K562 (cell line): ENCODE measurements at regions not wholly inside any gene's neighbourhood (a gene's known extent, or its start where the extent isn't known, plus 50 kb on each side); places are given as distances from the start of the nearest gene placed in this dataset.

Source experiments
- ATAC-seq: fragments of 200-7000 bp; cut with Tn5 transposase; 3 replicates; pipeline ENCODE4 v1.9.1; 2020; ENCODE audit warnings: moderate library complexity
- BruUV-seq: library from RNA; stranded (reverse); fragments of 400-500 nt; replicated peaks from 2 replicates; lab custom pipeline; 2021; lab: Mats Ljungman, UMichigan
- CTCF ChIA-PET: fragments of 300-600 bp; formaldehyde crosslinking; extraction: SDS; loops from one replicate; lab custom pipeline; 2021; ENCODE audit warnings: low intra/inter-chr PET ratio; lab: Yijun Ruan, JAX
- POLR2A ChIA-PET: fragments of 300-600, 350-650 bp; sonication (Branson Sonifier 250); formaldehyde crosslinking; extraction: SDS; loops from one replicate; lab custom pipeline; 2021; ENCODE audit warnings: antibody characterized with exemption, inconsistent platforms; lab: Yijun Ruan, JAX
- DNase-seq, 4 experiments: peaks; one replicate each; pipeline versions ENCODE4 v3.0.0 to v3.0.0-alpha.2; 2011 to 2018; ENCODE audit warnings: low spot score in 3 of 4, mixed read lengths in 3 of 4; ENCODE audit errors: extremely low read depth in 1 of 4
- FAIRE-seq: peaks from 2 replicates; lab custom pipeline; 2011; peaks lifted over from hg19 to GRCh38; lab: Jason Lieb, UNC
- H2AFZ ChIP-seq: 2 replicates; pipeline ENCODE4 v1.6.0; 2011; ENCODE audit warnings: low read depth, low read length, control low read depth, inconsistent platforms
- H3K27ac ChIP-seq: fragments of 200-600 bp; 3 replicates; pipeline ENCODE4 v1.8.0; 2011; ENCODE audit warnings: low read depth, mild to moderate bottlenecking, control low read depth, inconsistent platforms, low read length, moderate library complexity, mixed read lengths; ENCODE audit errors: extremely low read depth
- H3K27me3 ChIP-seq, 2 experiments: fragments of 300-600 bp in 1 of 2; 2 replicates in 1 of 2; 3 replicates in 1 of 2; pipeline versions ENCODE4 v1.6.0 to v1.8.0; 2011; ENCODE audit warnings: inconsistent platforms in 2 of 2, low read length in 2 of 2, mild to moderate bottlenecking in 1 of 2, mixed read lengths in 1 of 2, moderate library complexity in 1 of 2; ENCODE audit not compliant: control insufficient read depth in 2 of 2, insufficient read depth in 2 of 2
- H3K36me3 ChIP-seq: fragments of 300-600 bp; 3 replicates; pipeline ENCODE4 v1.8.0; 2011; ENCODE audit warnings: mild to moderate bottlenecking, low read length, inconsistent platforms; ENCODE audit not compliant: control insufficient read depth, insufficient read depth
- H3K4me1 ChIP-seq, 2 experiments: fragments of 200-600 bp in 1 of 2; replicated peaks in 1 of 2; 2 replicates in 1 of 2; 3 replicates in 1 of 2; pipeline versions ENCODE4 v1.5.1 to v1.8.0; 2011; ENCODE audit warnings: inconsistent platforms in 2 of 2, low read length in 2 of 2, mild to moderate bottlenecking in 1 of 2, mixed read lengths in 1 of 2, moderate library complexity in 1 of 2; ENCODE audit not compliant: control insufficient read depth in 2 of 2, insufficient read depth in 2 of 2
- H3K4me2 ChIP-seq: 2 replicates; pipeline ENCODE4 v1.6.1; 2011; ENCODE audit warnings: low read length, control low read depth, inconsistent platforms, mixed read lengths; ENCODE audit not compliant: insufficient read depth
- H3K4me3 ChIP-seq: fragments of 200-600 bp; sonication (generic), shearing (Covaris generic); 2 replicates; pipeline ENCODE4 v1.5.1; 2016; ENCODE audit warnings: control low read depth, inconsistent platforms
- H3K79me2 ChIP-seq: fragments of 200-600 bp; 3 replicates; pipeline ENCODE4 v1.8.0; 2011; ENCODE audit warnings: low read length, inconsistent platforms; ENCODE audit not compliant: control insufficient read depth, insufficient read depth
- H3K9ac ChIP-seq, 2 experiments: 2 replicates each; pipeline versions ENCODE4 v1.6.0 to v1.6.1; 2011; ENCODE audit warnings: low read depth in 2 of 2, low read length in 2 of 2, control low read depth in 1 of 2, inconsistent platforms in 1 of 2, mild to moderate bottlenecking in 1 of 2, mixed read lengths in 1 of 2; ENCODE audit not compliant: insufficient read depth in 1 of 2
- H3K9me1 ChIP-seq: one replicate; pipeline ENCODE4 v1.6.0; 2011; ENCODE audit warnings: inconsistent platforms, mild to moderate bottlenecking, low read length, moderate library complexity; ENCODE audit not compliant: control insufficient read depth, insufficient read depth
- H3K9me3 ChIP-seq: replicated peaks from 2 replicates; pipeline ENCODE4 v1.5.1; 2011; ENCODE audit warnings: low read depth, low read length, inconsistent platforms; ENCODE audit not compliant: control insufficient read depth, insufficient read depth
- H4K20me1 ChIP-seq: replicated peaks from 2 replicates; pipeline ENCODE4 v1.6.1; 2011; ENCODE audit warnings: low read length, inconsistent platforms, mixed read lengths; ENCODE audit not compliant: control insufficient read depth, insufficient read depth
- BDP1 ChIP-seq: IDR thresholded peaks from 3 replicates; pipeline ENCODE4 v1.6.1; 2011; ENCODE audit not compliant: insufficient read length, insufficient read depth
- CAMTA2 ChIP-seq: fragments of 250-450 bp; sonication (Bioruptor Pico); conservative IDR thresholded peaks from 2 replicates; pipeline ENCODE4 v1.5.1; 2022
- CBX3 ChIP-seq, 2 experiments: IDR thresholded peaks; 1 replicate in 1 of 2; 2 replicates in 1 of 2; pipeline ENCODE4 v1.6.1; 2012; ENCODE audit warnings: inconsistent platforms in 2 of 2, low read length in 2 of 2, borderline replicate concordance in 1 of 2, control low read depth in 1 of 2
- FOXK2 ChIP-seq, 2 experiments: fragments of 450-650 bp; IDR thresholded peaks in 1 of 2; conservative IDR thresholded peaks in 1 of 2; 2 replicates each; pipeline ENCODE4 v1.6.1; 2016; ENCODE audit warnings: low read depth in 2 of 2, mild to moderate bottlenecking in 1 of 2
- HOXB6 ChIP-seq: fragments of 250-450 bp; sonication (Bioruptor Pico); IDR thresholded peaks from 2 replicates; pipeline ENCODE4 v1.5.1; 2022; ENCODE audit warnings: mild to moderate bottlenecking, borderline replicate concordance
- KDM1A ChIP-seq, 2 experiments: fragments of 450-650 bp; IDR thresholded peaks; 2 replicates each; pipeline ENCODE4 v1.6.1; 2016; ENCODE audit warnings: mild to moderate bottlenecking in 2 of 2
- KHSRP ChIP-seq: fragments of 450-650 bp; IDR thresholded peaks from 2 replicates; pipeline ENCODE4 v1.6.1; 2017
- MEIS2 ChIP-seq: fragments of 450-650 bp; IDR thresholded peaks from 2 replicates; pipeline ENCODE4 v1.6.1; 2014; ENCODE audit warnings: mild to moderate bottlenecking; ENCODE audit not compliant: partially characterized antibody
- NFIX ChIP-seq: fragments of 250-450 bp; sonication (Bioruptor Pico); IDR thresholded peaks from 2 replicates; pipeline ENCODE4 v1.4.0; 2020; ENCODE audit warnings: low read depth, mild to moderate bottlenecking, moderate library complexity
- NRF1 ChIP-seq, 2 experiments: fragments of 450-650 bp; IDR thresholded peaks in 1 of 2; conservative IDR thresholded peaks in 1 of 2; 2 replicates each; pipeline ENCODE4 v1.6.1; 2014; ENCODE audit warnings: mild to moderate bottlenecking in 2 of 2
- PRDM10 ChIP-seq: fragments of 450-650 bp; IDR thresholded peaks from 2 replicates; pipeline ENCODE4 v1.6.1; 2018; ENCODE audit not compliant: partially characterized antibody
- SMAD1 ChIP-seq: fragments of 150-350 bp; IDR thresholded peaks from 2 replicates; pipeline ENCODE4 v1.6.1; 2014; ENCODE audit warnings: low read length, low read depth; ENCODE audit not compliant: partially characterized antibody
- THRAP3 ChIP-seq: fragments of 450-650 bp; IDR thresholded peaks from 2 replicates; pipeline ENCODE4 v1.6.1; 2016; ENCODE audit warnings: mild to moderate bottlenecking, inconsistent platforms, borderline replicate concordance
- ZFP91 ChIP-seq: sonication (generic); formaldehyde crosslinking; IDR thresholded peaks from 2 replicates; pipeline ENCODE4 v1.8.0; 2022; ENCODE audit warnings: mild to moderate bottlenecking, missing genetic modification reagents
- ZNF253 ChIP-seq: fragments of 250-450 bp; sonication (Bioruptor Pico); conservative IDR thresholded peaks from 2 replicates; pipeline ENCODE4 v1.6.1; 2021; ENCODE audit warnings: mild to moderate bottlenecking
- WGBS: fragments of 100-300 bp; shearing (Covaris generic); methylation state at CpG from one replicate; pipeline ENCODE4 v1.1.6; 2016; ENCODE audit warnings: low coverage, mixed read lengths; ENCODE audit not compliant: insufficient coverage; ENCODE audit errors: missing lambda C conversion rate; 5-methylcytosine and 5-hydroxymethylcytosine counted together
- in situ Hi-C: fragments of 300-500 bp; cut with MboI; formaldehyde crosslinking; loops from 4 replicates; pipeline ENCODE4 v1.15.0; 2018; ENCODE audit warnings: inconsistent platforms, mixed read lengths
- intact Hi-C: fragments of 100-400 bp; cut with micrococcal nuclease; formaldehyde crosslinking; loops from 2 replicates; pipeline ENCODE4 v1.14.2; 2022

GRCh38 chr22:48885271-48885918 is 942.3 kb downstream of the BRD1 start:
- Histone ChIP-seq H3K4me2 (no peak overlapping the region), H3K36me3 (no peaks in the 10 kb centered on the region), H3K9me3 (no peaks in the 10 kb centered on the region), H3K9ac (no peak overlapping the region), H3K4me1 (no peaks in the 10 kb centered on the region), H3K27me3 (no peaks in the 10 kb centered on the region; a peak in 1 of 5 replicates), H3K27ac (no peak overlapping the region), H2AFZ (no peak overlapping the region), H4K20me1 (no peaks in the 10 kb centered on the region), H3K79me2 (no peaks in the 10 kb centered on the region), H3K4me3 (no peak overlapping the region), H3K9me1 (no peaks in the 10 kb centered on the region)
- WGBS = 0% methylated on average over 3 of the region's 18 CpGs
- no peak for TF ChIP-seq SMAD1
- TF ChIP-seq HOXB6 = no peak
- no peak for TF ChIP-seq PRDM10
- no peak for TF ChIP-seq CBX3 (IDR thresholded peaks at IDR 0.05; ENCODE audit: borderline replicate concordance in 1 of 2, low read length in 2 of 2)
- no peak for TF ChIP-seq NRF1 (conservative IDR thresholded peaks at IDR 0.05 in 1 of 2, IDR thresholded peaks at IDR 0.05 in 1 of 2)
- no peak for TF ChIP-seq BDP1
- no peak for TF ChIP-seq CAMTA2 (CRISPR knock-in tag)
- TF ChIP-seq MEIS2 = no peak
- no peak for TF ChIP-seq KDM1A (IDR thresholded peaks at IDR 0.05)
- TF ChIP-seq KHSRP = no peak
- TF ChIP-seq ZFP91 (CRISPR knock-in tag) = no peak
- TF ChIP-seq NFIX (CRISPR knock-in tag) = no peak
- TF ChIP-seq ZNF253 = no peak
- TF ChIP-seq THRAP3 = no peak
- no peak for TF ChIP-seq FOXK2 (conservative IDR thresholded peaks at IDR 0.05 in 1 of 2, IDR thresholded peaks at IDR 0.05 in 1 of 2; ENCODE audit: low read depth in 2 of 2)
- no peak for FAIRE-seq
- ChIA-PET POLR2A (no interaction called here), CTCF (no interaction called here)
- in situ Hi-C loops = no loop called here
- BruUV-seq = no TSS peak
- intact Hi-C loops = no loop called here
- ATAC-seq = no peak
- DNase-seq = no peak
